HEK293 (cell line): ENCODE measurements at regions not wholly inside any gene's neighbourhood (a gene's known extent, or its start where the extent isn't known, plus 50 kb on each side); places are given as distances from the start of the nearest gene placed in this dataset.

Source experiments
- MZF1 ChIP-seq: fragments of 450-650 bp; formaldehyde crosslinking; IDR thresholded peaks from 2 replicates; pipeline ENCODE4 v1.5.1; 2017; ENCODE audit warnings: missing biosample characterization, missing genetic modification characterization, borderline replicate concordance
- TCF7L2 ChIP-seq: IDR thresholded peaks from 2 replicates; pipeline ENCODE4 v1.6.1; 2011; ENCODE audit warnings: low read depth, mild to moderate bottlenecking, inconsistent platforms, low read length, moderate library complexity, borderline replicate concordance
- ZNF175 ChIP-seq: fragments of 450-650 bp; formaldehyde crosslinking; IDR thresholded peaks from 2 replicates; pipeline ENCODE4 v1.5.1; 2016; ENCODE audit warnings: missing biosample characterization, missing genetic modification characterization
- ZNF473 ChIP-seq: fragments of 450-650 bp; formaldehyde crosslinking; IDR thresholded peaks from 2 replicates; pipeline ENCODE4 v1.5.1; 2017; ENCODE audit warnings: missing biosample characterization, missing genetic modification characterization
- ZNF501 ChIP-seq: fragments of 450-650 bp; formaldehyde crosslinking; IDR thresholded peaks from 2 replicates; pipeline ENCODE4 v1.5.1; 2016; ENCODE audit warnings: missing biosample characterization, missing genetic modification characterization
- ZNF561 ChIP-seq: fragments of 450-650 bp; IDR thresholded peaks from 2 replicates; pipeline ENCODE4 v1.5.1; 2018; ENCODE audit warnings: missing biosample characterization, missing genetic modification characterization, borderline replicate concordance
- TF ChIP-seq, protein P1 (sequence below): fragments of 450-650 bp; formaldehyde crosslinking; IDR thresholded peaks from 2 replicates; pipeline ENCODE4 v1.5.1; 2016; ENCODE audit warnings: missing biosample characterization, missing genetic modification characterization
- TF ChIP-seq, protein P2 (sequence below): fragments of 450-650 bp; formaldehyde crosslinking; optimal IDR thresholded peaks from 2 replicates; pipeline ENCODE3; 2016; ENCODE audit warnings: missing biosample characterization, mild to moderate bottlenecking, missing genetic modification characterization

DNA sequence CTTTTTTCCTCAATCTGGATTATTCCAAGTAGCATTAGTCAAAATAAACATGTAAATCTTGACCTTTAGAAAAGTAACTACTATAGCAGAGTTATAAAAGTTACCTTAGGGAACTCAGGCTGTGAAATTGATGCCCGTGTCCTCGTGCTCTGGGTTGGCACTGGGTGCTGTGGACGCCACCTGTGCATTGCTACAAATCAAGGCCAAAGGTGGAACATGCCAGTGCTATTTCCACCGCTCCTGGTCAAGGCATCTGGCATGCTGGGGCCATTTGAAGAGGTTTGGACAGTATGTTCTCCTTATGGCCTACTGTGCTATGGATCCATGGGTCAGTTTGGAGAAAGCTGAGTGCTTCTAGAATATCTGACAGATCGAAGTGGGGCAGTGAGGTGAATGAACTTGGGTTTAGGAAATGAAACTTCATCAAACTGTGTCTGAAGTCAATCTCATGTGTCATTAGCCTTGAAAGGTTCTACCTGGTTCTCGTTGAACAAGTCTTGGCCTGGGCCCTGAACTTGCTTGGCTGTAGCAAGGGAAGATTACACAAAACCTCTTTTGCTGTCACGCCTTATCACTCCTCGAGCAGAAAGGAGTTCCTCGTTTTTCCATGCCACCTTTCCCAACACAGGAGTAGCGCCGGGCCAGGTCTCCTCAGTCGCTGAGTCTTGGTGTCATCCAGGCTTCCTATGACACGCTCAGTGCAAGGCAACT lies 397.6 kb upstream of the RGMA start:
- TF ChIP-seq, protein P1, sequence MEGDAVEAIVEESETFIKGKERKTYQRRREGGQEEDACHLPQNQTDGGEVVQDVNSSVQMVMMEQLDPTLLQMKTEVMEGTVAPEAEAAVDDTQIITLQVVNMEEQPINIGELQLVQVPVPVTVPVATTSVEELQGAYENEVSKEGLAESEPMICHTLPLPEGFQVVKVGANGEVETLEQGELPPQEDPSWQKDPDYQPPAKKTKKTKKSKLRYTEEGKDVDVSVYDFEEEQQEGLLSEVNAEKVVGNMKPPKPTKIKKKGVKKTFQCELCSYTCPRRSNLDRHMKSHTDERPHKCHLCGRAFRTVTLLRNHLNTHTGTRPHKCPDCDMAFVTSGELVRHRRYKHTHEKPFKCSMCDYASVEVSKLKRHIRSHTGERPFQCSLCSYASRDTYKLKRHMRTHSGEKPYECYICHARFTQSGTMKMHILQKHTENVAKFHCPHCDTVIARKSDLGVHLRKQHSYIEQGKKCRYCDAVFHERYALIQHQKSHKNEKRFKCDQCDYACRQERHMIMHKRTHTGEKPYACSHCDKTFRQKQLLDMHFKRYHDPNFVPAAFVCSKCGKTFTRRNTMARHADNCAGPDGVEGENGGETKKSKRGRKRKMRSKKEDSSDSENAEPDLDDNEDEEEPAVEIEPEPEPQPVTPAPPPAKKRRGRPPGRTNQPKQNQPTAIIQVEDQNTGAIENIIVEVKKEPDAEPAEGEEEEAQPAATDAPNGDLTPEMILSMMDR (tag by site-specific recombination), result no peak
- no peak for TF ChIP-seq TCF7L2
- no peak for TF ChIP-seq MZF1 (tag by site-specific recombination)
- TF ChIP-seq, protein P2, sequence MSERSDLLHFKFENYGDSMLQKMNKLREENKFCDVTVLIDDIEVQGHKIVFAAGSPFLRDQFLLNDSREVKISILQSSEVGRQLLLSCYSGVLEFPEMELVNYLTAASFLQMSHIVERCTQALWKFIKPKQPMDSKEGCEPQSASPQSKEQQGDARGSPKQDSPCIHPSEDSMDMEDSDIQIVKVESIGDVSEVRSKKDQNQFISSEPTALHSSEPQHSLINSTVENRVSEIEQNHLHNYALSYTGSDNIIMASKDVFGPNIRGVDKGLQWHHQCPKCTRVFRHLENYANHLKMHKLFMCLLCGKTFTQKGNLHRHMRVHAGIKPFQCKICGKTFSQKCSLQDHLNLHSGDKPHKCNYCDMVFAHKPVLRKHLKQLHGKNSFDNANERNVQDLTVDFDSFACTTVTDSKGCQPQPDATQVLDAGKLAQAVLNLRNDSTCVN, result no peak
- TF ChIP-seq ZNF561 (tag by site-specific recombination), result no peak
- TF ChIP-seq ZNF473 (tag by site-specific recombination), result no peak
- TF ChIP-seq ZNF501 (tag by site-specific recombination), result no peak
- no peak for TF ChIP-seq ZNF175
